H1 (cell line): ENCODE measurements at regions not wholly inside any gene's neighbourhood (a gene's known extent, or its start where the extent isn't known, plus 50 kb on each side); places are given as distances from the start of the nearest gene placed in this dataset.

Experiments
- CTCF ChIA-PET: fragments of 300-600 bp; sonication (Branson Sonifier 250); formaldehyde crosslinking; loops from one replicate; lab custom pipeline; 2021; ENCODE audit not compliant: partially characterized antibody; lab: Charles Lee
- POLR2A ChIA-PET: fragments of 300-600 bp; sonication (Branson Sonifier 250); formaldehyde crosslinking; loops from one replicate; lab custom pipeline; 2021; ENCODE audit warnings: inconsistent platforms; ENCODE audit not compliant: partially characterized antibody; lab: Charles Lee
- DNase-seq, 2 experiments: peaks; one replicate each; pipeline versions ENCODE4 v3.0.0 to v3.0.0-alpha.2; 2010 to 2022; ENCODE audit warnings: low spot score in 2 of 2, low read depth in 1 of 2, mixed read lengths in 1 of 2
- FAIRE-seq: peaks from 2 replicates; lab custom pipeline; 2011; peaks lifted over from hg19 to GRCh38; lab: Jason Lieb, UNC
- H2AFZ ChIP-seq: 2 replicates; pipeline ENCODE4 v1.8.1; 2012; ENCODE audit warnings: low read length, inconsistent platforms
- H2AK5ac ChIP-seq: 2 replicates; pipeline ENCODE4 v1.6.1; 2013; ENCODE audit warnings: low read depth, low read length
- H2BK120ac ChIP-seq: replicated peaks from 2 replicates; pipeline ENCODE3; 2013; ENCODE audit warnings: low read depth, low read length, inconsistent platforms
- H2BK12ac ChIP-seq: 2 replicates; pipeline ENCODE4 v1.6.1; 2013; ENCODE audit warnings: low read depth, low read length
- H2BK15ac ChIP-seq: 2 replicates; pipeline ENCODE4 v1.6.1; 2013; ENCODE audit warnings: low read length
- H2BK20ac ChIP-seq: 2 replicates; pipeline ENCODE4 v1.6.1; 2013; ENCODE audit warnings: low read length
- H2BK5ac ChIP-seq: 2 replicates; pipeline ENCODE4 v1.6.1; 2013; ENCODE audit warnings: low read depth, low read length
- H3K14ac ChIP-seq: 2 replicates; pipeline ENCODE4 v1.6.1; 2013; ENCODE audit warnings: inconsistent platforms; ENCODE audit not compliant: insufficient read length
- H3K18ac ChIP-seq: 2 replicates; pipeline ENCODE4 v1.6.1; 2013; ENCODE audit warnings: low read length; ENCODE audit errors: extremely low read depth
- H3K23ac ChIP-seq: 2 replicates; pipeline ENCODE4 v1.6.1; 2013; ENCODE audit warnings: inconsistent platforms; ENCODE audit not compliant: insufficient read length
- H3K23me2 ChIP-seq: 2 replicates; pipeline ENCODE4 v1.6.1; 2013; ENCODE audit warnings: low read depth, low read length
- H3K27ac ChIP-seq: 2 replicates; pipeline ENCODE4 v1.6.1; 2011; ENCODE audit warnings: low read depth, low read length, inconsistent platforms
- H3K27me3 ChIP-seq, 4 experiments: replicated peaks in 1 of 4; 1 replicate in 1 of 4; 2 replicates in 3 of 4; pipeline versions ENCODE4 v1.6.1 to v1.8.1; 2011 to 2013; ENCODE audit warnings: low read length in 3 of 4, mild to moderate bottlenecking in 3 of 4, inconsistent platforms in 2 of 4, mixed read lengths in 2 of 4, moderate library complexity in 1 of 4; ENCODE audit not compliant: control insufficient read depth in 3 of 4, insufficient read depth in 3 of 4; ENCODE audit errors: extremely low read depth in 1 of 4
- H3K36me3 ChIP-seq, 4 experiments: 2 replicates each; pipeline versions ENCODE4 v1.6.1 to v1.8.1; 2011 to 2013; ENCODE audit warnings: mild to moderate bottlenecking in 4 of 4, low read length in 3 of 4, moderate library complexity in 2 of 4, control low read depth in 1 of 4, inconsistent platforms in 1 of 4; ENCODE audit not compliant: insufficient read depth in 4 of 4, control insufficient read depth in 2 of 4
- H3K4ac ChIP-seq: replicated peaks from 2 replicates; pipeline ENCODE3; 2013; ENCODE audit warnings: low read length, low read depth, mixed read lengths, inconsistent platforms; ENCODE audit not compliant: insufficient read length
- H3K4me1 ChIP-seq, 4 experiments: replicated peaks in 1 of 4; 1 replicate in 1 of 4; 2 replicates in 3 of 4; pipeline versions ENCODE4 v1.6.1 to v1.8.1; 2011 to 2013; ENCODE audit warnings: low read length in 3 of 4, inconsistent platforms in 2 of 4, mixed read lengths in 1 of 4; ENCODE audit not compliant: insufficient read depth in 4 of 4, control insufficient read depth in 3 of 4
- H3K4me2 ChIP-seq, 2 experiments: 2 replicates each; pipeline versions ENCODE4 v1.6.1 to v1.8.1; 2011 to 2013; ENCODE audit warnings: low read depth in 2 of 2, low read length in 2 of 2, control low read depth in 1 of 2, inconsistent platforms in 1 of 2, mild to moderate bottlenecking in 1 of 2; ENCODE audit not compliant: insufficient read depth in 1 of 2
- H3K4me3 ChIP-seq, 4 experiments: fragments of 200-600, 300-600 bp in 1 of 4; sonication (generic), shearing (Covaris generic), sonication (Bioruptor Twin) in 1 of 4; 2 replicates each; pipeline versions ENCODE4 v1.5.1 to v1.8.1; 2011 to 2016; ENCODE audit warnings: low read length in 4 of 4, low read depth in 3 of 4, control low read depth in 2 of 4, inconsistent platforms in 2 of 4, mild to moderate bottlenecking in 2 of 4, mixed read lengths in 1 of 4, moderate library complexity in 1 of 4; ENCODE audit not compliant: insufficient read depth in 2 of 4; ENCODE audit errors: extremely low read depth in 1 of 4
- H3K56ac ChIP-seq: replicated peaks from 2 replicates; pipeline ENCODE3; 2013; ENCODE audit warnings: low read depth, mild to moderate bottlenecking, mixed read lengths, low read length, inconsistent platforms; ENCODE audit not compliant: insufficient read length
- H3K79me1 ChIP-seq: 2 replicates; pipeline ENCODE4 v1.6.1; 2013; ENCODE audit warnings: low read depth, low read length, control low read depth
- H3K79me2 ChIP-seq, 2 experiments: 2 replicates each; pipeline versions ENCODE4 v1.6.1 to v1.8.1; 2012 to 2013; ENCODE audit warnings: low read length in 2 of 2, mild to moderate bottlenecking in 2 of 2, inconsistent platforms in 1 of 2; ENCODE audit not compliant: insufficient read depth in 2 of 2, control insufficient read depth in 1 of 2
- H3K9ac ChIP-seq, 4 experiments: replicated peaks in 1 of 4; 1 replicate in 1 of 4; 2 replicates in 3 of 4; pipeline versions ENCODE4 v1.6.1 to v1.8.1; 2011 to 2013; ENCODE audit warnings: low read depth in 3 of 4, low read length in 3 of 4, control low read depth in 2 of 4, mild to moderate bottlenecking in 2 of 4, moderate library complexity in 2 of 4, inconsistent platforms in 1 of 4; ENCODE audit errors: extremely low read depth in 1 of 4
- H3K9me3 ChIP-seq, 2 experiments: 2 replicates each; pipeline versions ENCODE4 v1.6.1 to v1.8.1; 2012 to 2013; ENCODE audit warnings: mild to moderate bottlenecking in 2 of 2, moderate library complexity in 2 of 2, control low read depth in 1 of 2, inconsistent platforms in 1 of 2, low read depth in 1 of 2, low read length in 1 of 2, mixed read lengths in 1 of 2; ENCODE audit not compliant: insufficient read depth in 2 of 2
- H4K20me1 ChIP-seq, 2 experiments: replicated peaks in 1 of 2; 2 replicates each; pipeline versions ENCODE3 to v1.8.1; 2011 to 2013; ENCODE audit warnings: inconsistent platforms in 2 of 2, low read length in 2 of 2, mild to moderate bottlenecking in 1 of 2; ENCODE audit not compliant: insufficient read depth in 2 of 2, control insufficient read depth in 1 of 2
- H4K5ac ChIP-seq: 2 replicates; pipeline ENCODE4 v1.6.1; 2013; ENCODE audit warnings: low read length, low read depth, mixed read lengths, inconsistent platforms; ENCODE audit not compliant: insufficient read length
- H4K8ac ChIP-seq: 2 replicates; pipeline ENCODE4 v1.8.0; 2013; ENCODE audit warnings: mild to moderate bottlenecking, moderate library complexity, low read length, inconsistent platforms; ENCODE audit not compliant: insufficient read depth; ENCODE audit errors: extremely low read depth
- H4K91ac ChIP-seq: replicated peaks from 2 replicates; pipeline ENCODE3; 2013; ENCODE audit warnings: low read length, mixed read lengths, inconsistent platforms; ENCODE audit not compliant: insufficient read length
- BRCA1 ChIP-seq: IDR thresholded peaks from 2 replicates; pipeline ENCODE4 v1.6.1; 2012; ENCODE audit warnings: low read depth, low read length, improper control_type of control experiment
- HDAC6 ChIP-seq: IDR thresholded peaks from one replicate; pipeline ENCODE4 v1.7.1; 2012; ENCODE audit warnings: low read depth, mild to moderate bottlenecking, inconsistent platforms, low read length, moderate library complexity
- POU5F1 ChIP-seq: IDR thresholded peaks from 2 replicates; pipeline ENCODE4 v1.6.1; 2011; ENCODE audit warnings: low read depth, mild to moderate bottlenecking, low read length, moderate library complexity
- TAF1 ChIP-seq: IDR thresholded peaks from 2 replicates; pipeline ENCODE4 v1.6.1; 2011; ENCODE audit warnings: mild to moderate bottlenecking, low read depth, low read length
- TBP ChIP-seq: IDR thresholded peaks from 2 replicates; pipeline ENCODE4 v1.6.1; 2011; ENCODE audit warnings: low read depth, low read length, improper control_type of control experiment
- WGBS, 2 experiments: shearing (Covaris generic) in 1 of 2; methylation state at CpG; one replicate each; pipeline versions ENCODE4 v1.1.6 to v1.1.7; 2013 to 2015; ENCODE audit warnings: low lambda C conversion rate in 2 of 2, mixed read lengths in 2 of 2, inconsistent platforms in 1 of 2, low coverage in 1 of 2, missing lambda C conversion rate in 1 of 2; ENCODE audit not compliant: insufficient replicate concordance in 2 of 2, insufficient coverage in 1 of 2, insufficient read length in 1 of 2; ENCODE audit errors: extremely low coverage in 1 of 2, missing lambda C conversion rate in 1 of 2; 5-methylcytosine and 5-hydroxymethylcytosine counted together

DNA sequence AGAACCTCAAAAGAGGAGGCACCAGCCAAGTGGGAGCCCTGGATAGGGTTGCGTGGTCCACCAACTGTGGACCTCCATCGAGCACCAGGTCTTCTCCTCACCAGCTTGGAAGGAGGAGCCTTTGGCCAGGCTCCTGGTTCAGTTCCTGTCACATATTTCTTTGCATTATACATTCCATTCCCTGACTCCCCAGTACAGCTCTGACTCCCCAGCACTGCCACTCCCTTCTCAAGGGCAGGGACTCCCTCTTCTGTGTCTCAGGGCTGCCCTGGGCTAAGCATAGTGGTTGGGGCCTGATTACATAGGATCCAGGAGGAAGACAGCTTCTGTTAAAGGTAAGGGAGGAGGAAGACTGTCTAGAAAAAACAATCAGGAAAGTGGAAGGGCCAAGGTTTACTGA, 91.1 kb downstream of the MRPL14 start:
- POLR2A ChIA-PET: interaction anchor here (1.0 to 1.2 kb wide), 3 partner anchors 11 to 38 kb away, joined by 3 read pairs; no protein-coding TSS in a partner anchor
- H3K4ac ChIP-seq: no peak overlapping the region
- H3K79me2 ChIP-seq: no peaks in the 10 kb centered on the region
- no peak for TF ChIP-seq POU5F1
- TF ChIP-seq TBP: no peak
- TF ChIP-seq BRCA1: no peak
- no peak for TF ChIP-seq HDAC6
- TF ChIP-seq TAF1: no peak
- no peak overlapping the region for H3K18ac ChIP-seq
- H4K91ac ChIP-seq: no peak overlapping the region
- FAIRE-seq (no peak), DNase-seq (no peak)
- no peaks in the 10 kb centered on the region for H3K79me1 ChIP-seq
- H2BK20ac ChIP-seq: no peak overlapping the region
- no peak overlapping the region for H3K23ac ChIP-seq
- H3K27ac ChIP-seq: no peak overlapping the region
- H4K20me1 ChIP-seq: no peaks in the 10 kb centered on the region
- no peak overlapping the region for H3K14ac ChIP-seq
- 91% methylated on average over 2 of the region's 2 CpGs; no CpG with 5 or more reads in 1 of the 2 experiments for WGBS, 2 experiments
- no peak overlapping the region for H3K9ac ChIP-seq
- H3K36me3 ChIP-seq: no peaks in the 10 kb centered on the region
- no peak overlapping the region for H3K56ac ChIP-seq
- no peak overlapping the region for H2AFZ ChIP-seq
- H3K4me1 ChIP-seq: peaks cover 0 to 6% (median 2%) of the 10 kb centered on the region in 4 experiments; a peak in 5 of 7 replicates
- H3K23me2 ChIP-seq: no peaks in the 10 kb centered on the region
- CTCF ChIA-PET: interaction anchor here (1.3 to 1.5 kb wide), 5 partner anchors 11 to 51 kb away, joined by 3 to 7 read pairs (median 5); no protein-coding TSS in a partner anchor
- H3K4me3 ChIP-seq: no peak overlapping the region
- no peaks in the 10 kb centered on the region for H3K27me3 ChIP-seq
- H4K8ac ChIP-seq: no peak overlapping the region
- H3K9me3 ChIP-seq: no peaks in the 10 kb centered on the region
- no peak overlapping the region for H4K5ac ChIP-seq
- H2BK12ac ChIP-seq: no peak overlapping the region
- no peak overlapping the region for H2BK120ac ChIP-seq
- no peak overlapping the region for H2AK5ac ChIP-seq
- H2BK15ac ChIP-seq: no peak overlapping the region; the same call in 1 of the 2 replicates
- no peak overlapping the region for H2BK5ac ChIP-seq
- no peak overlapping the region for H3K4me2 ChIP-seq
